BJ (cell line): ENCODE measurements at regions not wholly inside any gene's neighbourhood (a gene's known extent, or its start where the extent isn't known, plus 50 kb on each side); places are given as distances from the start of the nearest gene placed in this dataset. TPM values are rescaled to one million over a fixed set of nuclear protein-coding genes. Genes with fewer than 3 reads are reported as not detected.

Source experiments
- CTCF ChIA-PET: fragments of 350-600 bp; formaldehyde crosslinking; extraction: SDS; loops from one replicate; lab custom pipeline; 2021; ENCODE audit warnings: antibody characterized with exemption, inconsistent platforms; lab: Yijun Ruan, JAX
- POLR2A ChIA-PET: fragments of 300-600 bp; sonication (Branson Sonifier 250); formaldehyde crosslinking; extraction: SDS; loops from one replicate; lab custom pipeline; 2021; ENCODE audit warnings: antibody characterized with exemption; lab: Charles Lee
- DNase-seq: peaks from one replicate; pipeline ENCODE4 v3.0.0-alpha.2; 2011; ENCODE audit warnings: low read depth
- H3K27me3 ChIP-seq: 2 replicates; pipeline ENCODE4 v1.6.0; 2011; ENCODE audit warnings: low read length; ENCODE audit not compliant: control insufficient read depth, insufficient read depth
- H3K36me3 ChIP-seq: 2 replicates; pipeline ENCODE4 v1.5.1; 2011; ENCODE audit warnings: low read length; ENCODE audit not compliant: control insufficient read depth, insufficient read depth
- H3K4me3 ChIP-seq: 2 replicates; pipeline ENCODE4 v1.5.1; 2011; ENCODE audit warnings: low read depth, mild to moderate bottlenecking, control low read depth, low read length
- CTCF ChIP-seq: IDR thresholded peaks from 2 replicates; pipeline ENCODE4 v1.5.1; 2011; ENCODE audit warnings: low read depth, mild to moderate bottlenecking, control low read depth, inconsistent platforms, low read length, moderate library complexity; ENCODE audit not compliant: insufficient read depth
- small RNA-seq: library from RNA; depleted of rRNA; stranded (forward); fragments of <200 nt; gene quantifications from one replicate; pipeline ENCODE3, GENCODE V24; 2012; ENCODE audit warnings: low replicate concordance, low read depth; ENCODE audit not compliant: insufficient read length

- POLR2A ChIA-PET = no interaction called here
- no peak for TF ChIP-seq CTCF
- Histone ChIP-seq H3K27me3 (no peaks in the 10 kb centered on the region), H3K4me3 (no peak overlapping the region), H3K36me3 (no peaks in the 10 kb centered on the region)
- DNase-seq = no peak
- CTCF ChIA-PET = no interaction called here
Observed at GRCh38 chr16:87250431-87250960, 66.7 kb downstream of the C16orf95 start.

GRCh38 chr16:87252269-87252970 is 64.8 kb downstream of the C16orf95 start:
- TF ChIP-seq CTCF = no peak
- no peaks in the 10 kb centered on the region for H3K36me3 ChIP-seq
- H3K4me3 ChIP-seq = no peak overlapping the region
- POLR2A ChIA-PET = no interaction called here
- no peaks in the 10 kb centered on the region for H3K27me3 ChIP-seq
- DNase-seq = no peak
- CTCF ChIA-PET = no interaction called here

Small RNA genes lying in the stretch of these regions (small RNA-seq; reads per million reads assigned to genes)
- gene AC093519.1 = not detected
